ENCODE measurements at regions not wholly inside any gene's neighbourhood (a gene's known extent, or its start where the extent isn't known, plus 50 kb on each side); places are given as distances from the start of the nearest gene placed in this dataset.

DNA sequence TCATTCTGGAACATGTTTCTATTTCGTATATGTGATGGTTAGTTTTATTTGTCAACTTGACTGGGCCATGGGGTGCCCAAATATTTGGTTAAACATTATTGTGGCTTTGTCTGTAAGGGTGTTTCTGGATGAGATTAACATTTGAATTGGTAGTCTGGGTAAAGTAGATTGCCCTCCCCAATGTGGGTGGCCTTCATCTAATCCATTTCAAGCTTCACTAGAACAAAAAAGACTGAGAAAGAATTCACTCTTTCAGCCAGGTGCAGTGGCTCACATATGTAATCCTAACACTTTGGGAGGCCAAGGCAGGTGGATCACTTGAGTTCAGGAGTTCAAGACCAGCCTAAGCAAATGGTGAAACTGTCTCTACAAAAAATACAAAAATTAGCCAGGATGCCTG is 55.7 kb upstream of the TANC1 start:
- Histone ChIP-seq H3K4me3 (no peak overlapping the region), H3K36me3 (no peaks in the 10 kb centered on the region), H3K9me3 (no peaks in the 10 kb centered on the region), H3K27me3 (no peaks in the 10 kb centered on the region), H3K27ac (no peak overlapping the region), H3K4me1 (peaks cover 0 to 3% (median 0%) of the 10 kb centered on the region in 9 donors)
- TF ChIP-seq, protein P1, sequence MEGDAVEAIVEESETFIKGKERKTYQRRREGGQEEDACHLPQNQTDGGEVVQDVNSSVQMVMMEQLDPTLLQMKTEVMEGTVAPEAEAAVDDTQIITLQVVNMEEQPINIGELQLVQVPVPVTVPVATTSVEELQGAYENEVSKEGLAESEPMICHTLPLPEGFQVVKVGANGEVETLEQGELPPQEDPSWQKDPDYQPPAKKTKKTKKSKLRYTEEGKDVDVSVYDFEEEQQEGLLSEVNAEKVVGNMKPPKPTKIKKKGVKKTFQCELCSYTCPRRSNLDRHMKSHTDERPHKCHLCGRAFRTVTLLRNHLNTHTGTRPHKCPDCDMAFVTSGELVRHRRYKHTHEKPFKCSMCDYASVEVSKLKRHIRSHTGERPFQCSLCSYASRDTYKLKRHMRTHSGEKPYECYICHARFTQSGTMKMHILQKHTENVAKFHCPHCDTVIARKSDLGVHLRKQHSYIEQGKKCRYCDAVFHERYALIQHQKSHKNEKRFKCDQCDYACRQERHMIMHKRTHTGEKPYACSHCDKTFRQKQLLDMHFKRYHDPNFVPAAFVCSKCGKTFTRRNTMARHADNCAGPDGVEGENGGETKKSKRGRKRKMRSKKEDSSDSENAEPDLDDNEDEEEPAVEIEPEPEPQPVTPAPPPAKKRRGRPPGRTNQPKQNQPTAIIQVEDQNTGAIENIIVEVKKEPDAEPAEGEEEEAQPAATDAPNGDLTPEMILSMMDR (IDR thresholded peaks at IDR 0.05) = no peak
- no peak for DNase-seq
- WGBS, 2 donors = 89 to 92% methylated on average over 1 of the region's 1 CpG
- ATAC-seq = no peak
- intact Hi-C loops (cut with DNase I) = no loop called here

DNA sequence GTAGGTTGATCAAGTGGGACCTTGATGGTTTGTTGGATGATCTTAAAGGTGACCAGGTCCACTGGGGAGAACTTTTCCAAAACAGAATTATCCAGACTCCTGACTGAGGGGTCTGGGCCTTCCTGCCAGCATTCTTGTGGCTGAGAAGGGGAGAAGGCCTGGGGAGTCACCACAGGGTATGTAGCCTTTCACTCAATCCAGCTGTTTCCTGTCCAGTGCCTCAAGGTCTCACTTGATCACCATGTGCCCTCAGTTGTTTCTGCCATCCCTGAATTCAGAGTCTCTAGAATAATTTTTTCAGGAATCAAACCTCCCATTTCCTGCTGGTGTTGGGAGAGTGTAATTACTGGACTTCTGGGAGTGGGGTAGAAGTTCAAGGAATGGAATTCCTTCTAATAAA is 54.4 kb upstream of the TANC1 start:
- ATAC-seq (no peak), DNase-seq (no peak)
- H3K4me1 ChIP-seq = peaks cover 0 to 3% (median 0%) of the 10 kb centered on the region in 9 donors
- H3K9me3 ChIP-seq = no peaks in the 10 kb centered on the region
- no peaks in the 10 kb centered on the region for H3K36me3 ChIP-seq
- H3K27ac ChIP-seq = no peak overlapping the region
- TF ChIP-seq, protein P1 (IDR thresholded peaks at IDR 0.05) = no peak
- H3K27me3 ChIP-seq = no peaks in the 10 kb centered on the region
- intact Hi-C loops (cut with DNase I) = no loop called here
- no peak overlapping the region for H3K4me3 ChIP-seq

DNA sequence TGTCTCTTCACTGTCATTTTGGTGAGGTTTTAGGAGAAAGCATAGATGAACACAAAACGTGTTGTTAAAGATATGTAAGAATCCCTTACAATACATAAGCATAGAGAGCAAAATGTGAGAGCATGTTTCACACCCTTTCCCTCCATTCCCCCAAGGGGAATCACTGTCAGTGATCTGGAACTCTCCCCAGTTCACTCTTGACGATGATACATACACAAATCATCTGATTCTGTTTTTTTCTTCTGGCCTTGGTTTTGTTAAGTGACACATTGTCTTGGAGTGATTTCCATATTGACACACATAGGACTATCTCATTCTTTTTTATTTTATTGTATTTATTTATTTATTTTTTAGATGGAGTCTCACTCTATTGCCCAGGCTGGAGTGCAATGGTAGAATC is 53.7 kb upstream of the TANC1 start:
- Histone ChIP-seq H3K4me3 (no peak overlapping the region), H3K27me3 (no peaks in the 10 kb centered on the region), H3K4me1 (peaks cover 0 to 3% (median 0%) of the 10 kb centered on the region in 9 donors), H3K36me3 (no peaks in the 10 kb centered on the region), H3K27ac (no peak overlapping the region), H3K9me3 (no peaks in the 10 kb centered on the region)
- DNase-seq = no peak
- no peak for ATAC-seq
- TF ChIP-seq, protein P1 (IDR thresholded peaks at IDR 0.05) = no peak
- 79 to 80% methylated on average over 2 of the region's 2 CpGs for WGBS, 2 donors
- intact Hi-C loops (cut with DNase I) = no loop called here

DNA sequence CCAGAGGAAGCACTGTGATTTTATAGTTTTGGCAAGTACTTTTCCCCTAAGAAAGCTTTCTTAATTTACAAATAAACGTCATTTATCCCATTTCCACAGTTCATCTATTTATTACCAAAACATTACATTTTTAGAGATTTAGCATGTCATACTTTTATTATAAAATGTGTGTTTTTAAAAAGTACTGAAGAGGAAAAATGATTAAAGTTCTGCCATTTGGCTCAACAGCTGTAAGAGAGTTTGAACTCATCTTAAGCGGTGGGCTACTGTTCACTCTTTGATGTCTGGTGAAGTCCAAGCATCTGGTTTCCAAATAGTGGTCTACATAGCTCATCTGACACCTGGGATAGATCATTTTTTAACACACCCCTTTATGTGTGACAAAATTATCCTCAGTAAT is 51.3 kb upstream of the TANC1 start:
- no peak for ATAC-seq
- Histone ChIP-seq H3K27ac (no peak overlapping the region), H3K9me3 (no peaks in the 10 kb centered on the region), H3K27me3 (no peaks in the 10 kb centered on the region), H3K36me3 (no peaks in the 10 kb centered on the region), H3K4me1 (peaks cover 0 to 3% (median 0%) of the 10 kb centered on the region in 9 donors), H3K4me3 (no peak overlapping the region)
- intact Hi-C loops (cut with DNase I) = no loop called here
- WGBS, 2 donors = 65 to 72% methylated on average over 2 of the region's 2 CpGs
- no peak for DNase-seq
- TF ChIP-seq, protein P1 (IDR thresholded peaks at IDR 0.05) = no peak

DNA sequence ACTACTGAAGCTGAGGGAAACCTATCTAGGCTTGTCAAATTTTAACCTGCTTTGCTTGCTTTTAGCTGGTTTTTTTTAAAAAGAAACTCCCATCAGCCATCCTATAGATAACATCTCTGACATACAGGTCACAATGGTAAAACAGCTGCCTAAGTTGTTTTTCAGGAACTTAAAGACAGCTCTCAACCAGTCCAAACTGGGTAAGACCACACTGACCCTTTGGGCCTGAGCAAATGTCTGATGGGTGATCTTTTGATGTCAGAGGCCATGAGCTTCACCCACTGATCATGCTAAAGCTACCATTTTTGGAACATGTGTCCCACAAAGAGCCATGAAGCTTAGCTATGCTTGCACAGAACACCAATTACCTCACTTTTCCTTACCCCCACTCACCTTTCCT is 50.0 kb upstream of the TANC1 start:
- no peak for DNase-seq
- H3K4me1 ChIP-seq = peaks cover 0 to 3% (median 0%) of the 10 kb centered on the region in 9 donors
- TF ChIP-seq, protein P1 (IDR thresholded peaks at IDR 0.05) = no peak
- H3K4me3 ChIP-seq = no peak overlapping the region
- H3K27ac ChIP-seq = no peak overlapping the region
- no peak for ATAC-seq
- no peaks in the 10 kb centered on the region for H3K9me3 ChIP-seq
- H3K36me3 ChIP-seq = no peaks in the 10 kb centered on the region
- intact Hi-C loops (cut with DNase I) = no loop called here
- H3K27me3 ChIP-seq = no peaks in the 10 kb centered on the region
